ENCODE measurements at regions not wholly inside any gene's neighbourhood (a gene's known extent, or its start where the extent isn't known, plus 50 kb on each side); places are given as distances from the start of the nearest gene placed in this dataset.

DNA sequence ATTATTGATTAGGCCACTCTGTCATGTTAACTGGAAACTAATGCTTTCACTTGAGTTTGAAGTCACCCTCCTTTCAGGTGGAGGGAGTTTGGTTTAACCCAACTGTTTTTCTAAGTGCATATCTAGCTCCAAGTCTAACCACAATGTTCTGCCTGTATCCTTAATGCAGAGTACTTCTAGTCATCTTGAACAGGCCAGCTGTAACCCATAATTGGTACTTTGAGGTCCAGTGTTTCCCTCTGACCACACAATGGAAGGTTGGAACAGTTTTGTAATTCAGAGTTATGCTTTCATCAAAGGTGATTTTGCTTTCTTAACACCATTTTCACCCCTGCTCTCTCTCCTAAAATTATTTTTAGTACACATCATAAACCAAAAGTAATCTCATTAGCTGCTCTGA, 237.2 kb upstream of the DCN start:
- TF ChIP-seq POLR2A (IDR thresholded peaks at IDR 0.05), result no peak
- TF ChIP-seq, protein P1, sequence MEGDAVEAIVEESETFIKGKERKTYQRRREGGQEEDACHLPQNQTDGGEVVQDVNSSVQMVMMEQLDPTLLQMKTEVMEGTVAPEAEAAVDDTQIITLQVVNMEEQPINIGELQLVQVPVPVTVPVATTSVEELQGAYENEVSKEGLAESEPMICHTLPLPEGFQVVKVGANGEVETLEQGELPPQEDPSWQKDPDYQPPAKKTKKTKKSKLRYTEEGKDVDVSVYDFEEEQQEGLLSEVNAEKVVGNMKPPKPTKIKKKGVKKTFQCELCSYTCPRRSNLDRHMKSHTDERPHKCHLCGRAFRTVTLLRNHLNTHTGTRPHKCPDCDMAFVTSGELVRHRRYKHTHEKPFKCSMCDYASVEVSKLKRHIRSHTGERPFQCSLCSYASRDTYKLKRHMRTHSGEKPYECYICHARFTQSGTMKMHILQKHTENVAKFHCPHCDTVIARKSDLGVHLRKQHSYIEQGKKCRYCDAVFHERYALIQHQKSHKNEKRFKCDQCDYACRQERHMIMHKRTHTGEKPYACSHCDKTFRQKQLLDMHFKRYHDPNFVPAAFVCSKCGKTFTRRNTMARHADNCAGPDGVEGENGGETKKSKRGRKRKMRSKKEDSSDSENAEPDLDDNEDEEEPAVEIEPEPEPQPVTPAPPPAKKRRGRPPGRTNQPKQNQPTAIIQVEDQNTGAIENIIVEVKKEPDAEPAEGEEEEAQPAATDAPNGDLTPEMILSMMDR (IDR thresholded peaks at IDR 0.05), result no peak

Measured in sigmoid colon (tissue), 3 donors.